HG03432 (cell line): ENCODE measurements at regions not wholly inside any gene's neighbourhood (a gene's known extent, or its start where the extent isn't known, plus 50 kb on each side); places are given as distances from the start of the nearest gene placed in this dataset.
"Not testable (repeated sequence)": the region's sequence is repeated elsewhere in the genome, so short reads cannot be mapped to it uniquely, and the experiment has no call there.

Source experiments
- ATAC-seq: cut with Tn5 transposase; IDR thresholded peaks from one replicate; pipeline ENCODE4 v1.9.1; 2021; ENCODE audit warnings: mild to moderate bottlenecking, moderate library complexity; ENCODE audit not compliant: unreplicated experiment

DNA sequence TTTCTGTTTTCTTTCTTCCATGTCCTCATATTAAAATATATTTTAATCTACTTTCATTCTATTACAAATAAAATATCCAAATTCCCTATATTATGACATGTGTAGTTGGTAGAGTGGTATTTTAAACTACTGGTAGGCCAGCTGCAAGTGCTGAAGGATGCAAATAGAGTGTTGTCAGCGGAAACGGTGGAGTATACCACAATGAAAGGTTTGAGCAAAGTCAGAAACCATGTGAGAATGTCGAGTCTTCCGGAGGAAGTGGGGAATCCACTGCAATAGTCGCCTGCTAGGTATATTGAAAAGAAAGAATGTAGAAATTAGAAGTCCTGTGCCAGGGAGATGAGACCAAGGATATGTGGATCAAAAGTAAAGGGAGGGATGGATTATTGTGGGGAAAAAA lies 373.9 kb downstream of the DSEL start:
- no peak for ATAC-seq

DNA sequence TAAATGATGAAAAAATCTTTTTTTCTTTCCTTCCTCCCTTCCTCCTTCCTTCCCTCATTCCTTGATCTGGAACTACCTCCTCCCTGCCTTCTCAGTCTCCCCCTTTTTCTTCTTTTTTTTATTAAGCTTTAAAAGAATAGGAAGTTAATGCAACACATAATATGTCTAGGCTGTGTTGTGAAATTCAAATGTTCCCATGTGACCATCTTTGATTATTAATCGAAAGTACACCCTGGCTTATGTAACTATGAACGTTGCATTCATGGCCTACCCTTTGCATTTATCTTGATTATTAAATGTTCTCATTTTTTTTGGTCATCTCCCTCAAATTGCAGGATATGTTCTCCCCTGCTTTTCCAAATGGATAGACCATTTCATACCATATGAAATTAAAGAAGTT lies 376.0 kb downstream of the DSEL start:
- ATAC-seq, result no peak

DNA sequence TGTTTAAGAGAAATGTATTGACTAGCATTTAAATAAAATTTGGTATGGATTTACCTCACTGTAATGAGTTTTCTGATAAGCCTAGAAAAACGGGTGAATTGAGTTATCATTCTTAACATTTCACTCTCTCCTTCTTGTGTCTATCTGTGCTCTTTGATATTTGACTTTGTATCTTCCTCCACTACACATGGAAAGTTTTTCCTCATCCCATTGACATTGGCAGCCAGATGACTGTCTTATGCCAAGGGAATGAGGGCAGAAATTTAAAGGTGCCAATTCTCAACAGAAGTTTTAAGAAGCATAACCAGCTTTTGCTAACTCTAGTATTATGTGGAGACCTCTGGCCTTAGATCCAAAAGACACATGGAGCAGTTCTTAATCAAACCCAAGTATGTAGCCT lies 376.6 kb downstream of the DSEL start:
- ATAC-seq, result no peak

DNA sequence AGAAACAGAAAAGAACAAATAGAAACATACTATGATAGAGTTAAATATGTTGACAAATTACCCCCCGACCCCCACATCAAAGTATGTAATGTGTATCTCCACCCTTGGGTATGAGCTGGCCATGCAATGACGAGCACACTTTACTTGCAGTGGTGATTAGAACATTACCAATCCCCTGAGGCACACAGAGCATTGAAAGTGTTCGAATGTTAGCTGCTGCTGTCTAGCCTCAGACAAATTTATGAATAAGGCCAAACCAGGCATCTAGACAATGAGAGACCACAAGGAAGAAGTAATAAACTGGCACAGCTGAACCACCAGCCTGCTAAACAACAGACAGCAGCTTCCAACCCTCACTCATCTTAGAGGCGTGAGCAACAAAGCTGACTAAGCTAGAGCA lies 380.5 kb downstream of the DSEL start:
- ATAC-seq, result no peak

DNA sequence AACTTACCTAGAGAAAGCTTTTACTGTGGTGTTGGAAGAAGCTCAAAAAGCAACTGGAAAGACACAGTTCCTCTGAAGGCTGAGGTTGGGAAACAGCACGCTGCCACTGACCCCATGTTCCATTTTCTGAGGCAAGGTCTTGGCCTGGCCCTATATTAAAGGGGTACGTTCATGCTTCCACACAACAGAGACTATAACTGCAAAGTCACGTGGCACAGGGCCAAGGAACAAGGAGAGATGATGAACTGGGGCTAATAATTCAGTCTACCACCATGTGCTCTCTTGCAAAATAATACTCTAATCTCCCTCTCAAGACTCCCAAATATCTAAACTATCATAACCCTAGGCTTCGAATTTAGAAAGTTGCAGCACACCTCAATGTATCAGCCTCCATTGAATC lies 381.6 kb downstream of the DSEL start:
- ATAC-seq, result no peak

DNA sequence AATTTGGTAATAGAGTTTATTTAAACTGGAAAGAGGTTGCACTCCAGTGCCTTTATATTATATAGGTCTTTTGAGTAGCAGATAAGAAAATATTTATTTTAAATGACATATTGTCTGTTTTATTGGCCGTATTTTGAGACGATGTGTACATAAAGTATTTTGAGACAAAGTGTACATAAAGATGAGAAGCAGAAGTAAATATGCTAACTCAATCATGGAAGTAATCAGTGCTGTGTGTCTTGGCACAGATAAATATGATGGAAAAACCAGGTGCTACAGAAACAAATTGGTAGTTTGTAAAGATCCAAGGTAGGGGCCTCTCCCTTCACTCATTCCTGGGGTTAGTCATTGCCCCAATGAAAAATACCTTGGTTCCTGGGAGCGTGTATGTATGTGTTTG lies 382.9 kb downstream of the DSEL start:
- ATAC-seq, result no peak

DNA sequence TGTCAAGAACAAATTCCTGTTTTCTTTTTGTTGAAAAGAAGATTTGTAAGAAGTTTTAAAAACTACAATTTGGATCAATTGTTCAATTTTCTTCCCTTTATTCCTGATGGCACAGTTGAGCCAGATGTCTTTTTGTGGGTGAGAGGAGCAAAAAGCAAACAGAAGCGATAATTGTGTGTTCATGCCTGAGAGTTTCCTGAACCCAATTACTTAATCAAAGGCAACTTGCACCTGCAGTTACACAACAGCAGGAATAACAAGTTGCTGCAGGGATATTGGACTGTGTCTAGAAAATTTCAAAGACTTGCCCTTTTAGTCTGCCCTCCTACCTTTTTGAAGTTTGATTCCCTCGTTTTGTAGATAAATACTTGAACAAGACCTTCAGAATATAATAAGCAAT lies 383.6 kb downstream of the DSEL start:
- no peak for ATAC-seq

DNA sequence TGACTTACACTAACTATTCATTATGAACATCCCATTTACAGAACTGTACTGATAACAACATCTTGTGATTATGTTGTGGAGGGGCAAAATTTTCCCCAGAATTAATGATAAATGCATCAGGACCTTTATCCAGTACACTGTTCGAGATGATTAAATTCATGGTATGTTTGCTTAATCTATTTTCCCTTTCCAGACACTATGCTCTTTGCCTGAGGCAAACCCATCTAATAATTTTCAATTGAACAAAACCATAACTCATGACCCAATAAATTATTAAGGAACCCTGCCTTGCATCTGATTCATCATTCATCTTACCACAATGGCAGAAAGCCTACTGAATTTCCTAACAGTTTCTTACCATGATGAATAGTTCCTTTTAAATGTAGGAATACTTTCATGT lies 385.0 kb downstream of the DSEL start:
- ATAC-seq, result no peak

DNA sequence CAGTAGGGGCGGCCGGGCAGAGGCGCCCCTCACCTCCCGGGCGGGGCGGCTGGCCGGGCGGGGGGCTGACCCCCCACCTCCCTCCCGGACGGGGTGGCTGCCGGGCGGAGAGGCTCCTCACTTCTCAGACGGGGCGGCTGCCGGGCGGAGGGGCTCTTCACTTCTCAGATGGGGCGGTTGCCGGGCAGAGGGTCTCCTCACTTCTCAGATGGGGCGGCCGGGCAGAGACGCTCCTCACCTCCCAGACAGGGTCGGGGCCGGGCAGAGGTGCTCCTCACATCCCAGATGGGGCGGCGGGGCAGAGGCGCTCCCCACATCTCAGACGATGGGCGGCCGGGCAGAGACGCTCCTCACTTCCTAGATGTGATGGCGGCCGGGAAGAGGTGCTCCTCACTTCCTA lies 389.8 kb downstream of the DSEL start:
- not testable (repeated sequence) for ATAC-seq

DNA sequence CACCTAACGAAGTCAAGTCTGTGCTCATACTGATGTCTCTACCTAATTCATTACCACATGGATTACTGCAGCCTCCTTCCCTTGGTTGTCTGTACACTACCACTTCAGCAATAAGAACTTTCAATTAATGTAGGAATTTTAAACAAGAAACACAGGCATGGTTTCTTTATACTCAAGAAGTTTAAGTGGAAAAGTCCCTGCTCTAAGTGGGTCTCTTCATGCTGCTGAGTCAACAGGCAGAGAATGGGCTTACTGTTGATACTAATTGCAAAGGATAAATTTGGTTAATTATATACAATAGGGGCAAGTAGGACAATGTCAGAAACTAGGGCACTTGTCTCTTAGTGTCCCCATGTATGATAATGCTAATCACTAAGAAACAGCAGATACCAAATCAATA lies 392.6 kb downstream of the DSEL start:
- ATAC-seq, result no peak

DNA sequence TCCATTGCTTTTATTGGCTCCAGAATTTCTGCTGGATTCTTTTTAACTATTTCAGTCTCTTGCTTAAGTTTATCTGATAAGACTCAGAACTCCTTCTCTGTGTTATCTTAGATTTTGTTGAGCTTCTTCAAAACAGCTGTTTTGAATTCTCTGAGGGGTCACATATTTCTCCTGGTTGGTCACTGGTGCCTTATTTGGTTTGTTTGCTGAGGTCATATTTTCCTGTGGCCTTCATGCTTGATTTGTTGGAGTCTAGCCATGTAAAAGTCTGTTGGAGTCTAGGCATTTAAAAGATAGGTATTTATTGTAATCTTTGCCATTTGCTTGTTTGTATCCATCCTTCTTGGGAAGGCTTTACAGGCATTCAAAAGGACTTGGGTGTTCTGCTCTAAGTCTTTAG lies 398.7 kb downstream of the DSEL start:
- no peak for ATAC-seq

DNA sequence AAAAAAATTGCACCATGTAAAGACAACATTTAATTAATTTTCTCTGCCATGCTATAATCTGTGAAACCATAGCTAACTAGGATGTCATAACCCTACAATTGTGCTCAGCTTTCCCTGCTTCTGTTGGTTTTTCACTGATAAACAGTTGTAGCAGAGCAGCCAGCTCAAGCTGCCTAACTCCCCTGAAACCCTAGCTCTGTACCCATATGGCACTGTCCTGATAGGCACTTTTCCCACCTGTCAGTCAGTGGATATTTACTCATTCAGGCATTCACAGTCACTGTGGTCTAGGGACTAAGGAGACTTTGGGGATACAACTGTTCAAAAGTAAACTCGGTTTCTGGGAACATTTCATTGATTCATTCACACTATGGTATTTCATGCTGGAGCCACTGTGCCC lies 407.0 kb downstream of the DSEL start:
- no peak for ATAC-seq

DNA sequence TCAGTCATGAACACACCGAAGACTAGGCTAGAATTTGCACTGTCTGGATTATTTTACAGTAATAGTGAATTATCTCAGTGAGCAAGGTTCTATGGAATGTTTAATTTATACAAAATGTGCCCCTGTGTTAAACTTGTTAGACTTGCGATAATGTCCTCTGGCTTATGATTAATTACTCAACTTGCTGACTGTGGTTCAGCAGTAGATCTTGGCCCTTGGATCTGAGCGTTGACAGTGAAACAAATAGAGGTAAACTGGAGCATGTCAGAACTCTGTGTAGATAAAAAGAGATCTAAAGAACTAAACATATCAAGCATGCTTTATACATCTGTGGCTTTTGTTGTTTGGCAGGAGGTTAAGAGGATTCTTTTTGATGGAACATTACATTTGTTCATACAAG lies 407.6 kb downstream of the DSEL start:
- ATAC-seq, result no peak

DNA sequence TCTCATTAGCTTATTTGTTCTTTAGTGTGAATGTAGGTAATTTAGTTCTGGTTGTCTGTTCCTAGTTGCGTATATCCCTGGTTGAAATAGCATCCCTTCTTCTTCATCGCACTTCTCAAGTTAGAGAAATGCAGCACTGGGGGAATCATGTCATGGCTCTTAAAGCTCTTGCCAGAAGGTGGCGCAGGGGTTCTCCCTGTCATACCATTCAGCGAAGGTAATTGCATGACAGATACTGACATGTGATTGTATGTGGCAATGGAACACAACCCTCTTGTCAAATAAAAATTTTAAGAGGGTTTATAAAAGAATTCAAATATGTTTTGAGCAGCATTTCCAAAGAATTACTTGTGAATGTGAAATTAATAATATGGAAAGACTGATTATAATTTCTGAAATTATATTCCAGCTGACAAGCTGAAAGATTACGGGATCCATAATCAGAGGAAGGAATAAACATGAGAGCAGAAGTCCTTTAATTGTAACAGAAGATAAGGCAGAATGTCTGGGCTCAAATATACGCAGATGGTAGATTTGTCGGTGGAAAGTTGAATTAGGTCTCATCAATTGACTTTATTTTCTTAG lies 411.7 kb downstream of the DSEL start:
- ATAC-seq, result peak; percentile 93

DNA sequence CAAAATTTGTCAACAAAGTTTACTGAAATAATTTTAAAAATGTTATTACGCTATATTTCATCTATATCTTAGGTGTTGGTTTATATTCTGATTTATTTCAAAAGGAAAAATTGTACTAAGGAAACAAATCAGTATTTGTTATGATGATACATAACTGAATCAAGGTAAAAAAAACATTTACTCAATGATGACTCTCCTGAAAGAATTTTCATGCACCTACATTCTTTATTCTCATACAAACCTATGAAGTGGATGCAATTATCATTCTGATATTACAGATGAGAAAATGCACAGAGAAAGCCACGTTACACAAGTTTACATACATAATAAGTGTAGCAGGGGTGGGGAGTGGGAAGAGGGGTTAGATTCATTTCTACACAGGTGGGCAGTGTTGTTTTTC lies 422.4 kb downstream of the DSEL start:
- no peak for ATAC-seq

DNA sequence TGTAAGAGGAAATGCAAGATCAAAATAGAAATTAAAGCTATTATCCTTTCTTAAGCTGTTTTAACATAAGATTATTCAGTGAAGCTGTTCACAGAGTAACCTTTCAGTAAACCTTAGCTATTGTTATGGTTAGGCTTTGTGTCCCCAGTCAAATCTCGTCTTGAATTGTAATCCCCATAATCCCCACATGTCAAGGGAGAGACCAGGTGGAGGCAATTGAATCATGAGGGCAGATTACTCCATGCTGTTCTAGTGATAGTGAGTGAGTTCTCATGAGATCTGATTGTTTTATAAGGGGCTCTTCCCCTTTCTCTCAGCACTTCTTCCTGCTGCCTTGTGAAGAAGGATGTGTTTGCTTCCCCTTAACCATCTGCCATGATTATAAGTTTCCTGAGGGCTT lies 424.4 kb downstream of the DSEL start:
- ATAC-seq, result no peak

DNA sequence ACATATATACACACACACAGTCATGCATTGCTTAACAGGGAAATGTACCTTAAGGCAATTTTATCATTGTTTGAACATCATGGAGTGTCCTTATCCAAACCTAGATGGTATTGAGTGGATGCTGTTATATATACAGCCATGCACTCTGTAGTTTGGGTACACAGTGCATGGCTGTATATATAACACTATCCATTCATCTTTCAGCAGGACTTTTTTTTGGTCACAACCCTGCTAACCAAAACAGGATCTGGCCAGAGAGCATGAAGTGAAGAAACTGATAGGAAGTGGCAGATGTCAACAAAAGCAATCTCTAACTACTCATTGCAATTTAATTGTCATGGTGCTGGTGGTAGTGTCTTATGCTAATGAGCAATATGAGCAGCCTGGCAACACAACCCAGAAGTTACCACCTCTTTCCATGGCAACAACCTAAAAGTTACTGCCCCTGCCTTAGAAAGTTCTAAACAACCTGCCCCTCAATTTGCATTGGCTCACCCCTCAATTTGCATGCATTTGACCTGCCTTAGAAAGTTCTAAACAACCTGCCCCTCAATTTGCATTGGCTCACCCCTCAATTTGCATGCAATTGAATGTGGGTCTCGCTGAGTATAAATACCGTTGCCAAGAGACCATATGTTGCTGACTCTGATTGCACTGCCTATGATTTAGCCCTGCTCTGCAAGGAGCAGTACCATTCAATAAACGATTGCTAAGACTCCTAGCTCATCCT lies 434.9 kb downstream of the DSEL start:
- ATAC-seq, result no peak

DNA sequence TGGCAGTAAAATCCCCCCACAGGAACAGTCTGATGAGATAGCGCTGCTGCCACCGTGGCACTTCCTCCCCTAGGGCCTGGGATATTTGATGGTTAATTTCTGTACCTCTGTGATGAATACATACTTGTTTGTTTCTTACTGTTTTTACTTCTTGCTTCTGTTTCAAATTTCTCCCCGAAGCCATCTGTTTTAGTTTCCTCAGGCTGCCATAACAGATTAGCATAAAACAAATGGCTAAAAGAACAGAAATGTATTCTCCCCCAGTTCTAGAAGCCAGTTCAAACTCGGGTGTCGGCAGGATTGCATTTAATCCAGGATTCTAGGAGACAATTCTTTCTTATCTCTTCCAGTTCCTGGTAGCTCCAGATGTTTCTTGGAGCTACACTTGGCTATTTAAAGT lies 435.9 kb downstream of the DSEL start:
- ATAC-seq, result no peak

DNA sequence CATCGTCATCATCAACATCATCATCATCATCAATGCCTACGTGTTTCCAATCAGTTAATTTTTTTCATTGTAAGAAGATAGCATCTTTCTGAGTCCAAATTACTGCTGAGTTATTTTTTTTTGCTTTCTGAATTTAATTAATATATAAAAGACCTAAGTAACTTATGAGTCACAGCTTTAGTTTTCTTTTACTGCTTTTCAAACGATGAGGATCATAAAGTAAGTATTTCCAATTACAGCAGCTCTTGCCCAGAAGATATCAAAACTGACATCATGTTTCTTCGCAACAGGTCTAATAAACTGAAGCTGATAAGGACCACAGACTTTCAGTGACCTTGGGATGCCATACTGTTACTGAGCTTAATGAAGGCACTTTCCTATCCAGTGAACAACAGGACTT lies 442.2 kb downstream of the DSEL start:
- ATAC-seq, result no peak

DNA sequence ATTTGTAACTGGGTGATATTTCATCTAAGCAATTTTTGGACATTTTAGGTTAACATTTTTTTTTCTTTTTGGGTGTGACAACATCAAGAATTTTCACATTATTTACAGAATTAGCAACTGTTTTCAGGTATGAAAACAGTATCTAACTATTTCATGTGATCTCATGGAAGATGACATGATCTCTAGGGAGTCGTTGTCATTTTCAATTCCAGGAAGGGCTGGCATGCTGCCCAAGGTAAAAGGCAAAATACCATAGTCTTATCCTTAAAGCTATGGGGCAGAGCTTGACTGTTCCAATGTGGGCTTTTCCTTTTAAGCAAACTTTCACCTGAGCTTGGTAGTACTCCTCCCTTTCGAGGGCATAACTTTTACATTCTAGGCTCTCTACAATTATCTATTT lies 443.7 kb downstream of the DSEL start:
- no peak for ATAC-seq

DNA sequence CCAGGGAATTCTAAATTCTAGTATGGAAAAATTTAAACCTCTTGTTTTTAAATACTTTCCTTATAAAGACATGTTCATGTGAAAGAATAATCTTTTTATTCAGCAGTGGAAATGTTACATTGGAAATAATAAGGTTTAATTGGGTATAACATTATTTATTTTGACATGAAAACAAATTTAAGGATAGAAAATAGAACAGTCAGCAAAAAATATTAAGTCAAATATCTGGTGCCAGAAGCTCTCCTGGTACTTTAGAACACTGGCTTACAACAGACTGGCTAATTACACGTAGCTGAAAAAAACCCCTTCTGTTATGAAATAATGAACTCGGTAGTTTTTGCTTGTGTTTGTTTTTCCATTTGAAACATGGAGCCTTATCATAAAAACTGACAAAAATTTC lies 447.9 kb downstream of the DSEL start:
- no peak for ATAC-seq

DNA sequence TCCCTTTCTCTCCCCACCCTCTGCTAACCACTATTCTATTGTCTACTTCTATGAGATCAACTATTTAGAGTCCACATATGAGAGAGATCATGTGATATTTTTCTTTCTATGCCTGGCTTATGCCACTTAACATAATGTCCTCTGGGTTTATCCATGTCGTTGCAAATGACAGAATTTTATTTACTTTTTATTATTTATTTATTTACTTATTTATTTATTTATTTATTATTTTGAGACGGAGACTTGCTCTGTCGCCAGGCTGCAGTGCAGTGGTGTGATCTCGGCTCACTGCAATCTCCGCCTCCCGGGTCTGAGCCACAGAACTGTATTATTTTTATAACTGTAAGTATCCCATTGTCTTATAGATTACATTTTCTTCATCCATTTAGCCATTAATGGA lies 443.4 kb upstream of the CDH19 start:
- no peak for ATAC-seq

DNA sequence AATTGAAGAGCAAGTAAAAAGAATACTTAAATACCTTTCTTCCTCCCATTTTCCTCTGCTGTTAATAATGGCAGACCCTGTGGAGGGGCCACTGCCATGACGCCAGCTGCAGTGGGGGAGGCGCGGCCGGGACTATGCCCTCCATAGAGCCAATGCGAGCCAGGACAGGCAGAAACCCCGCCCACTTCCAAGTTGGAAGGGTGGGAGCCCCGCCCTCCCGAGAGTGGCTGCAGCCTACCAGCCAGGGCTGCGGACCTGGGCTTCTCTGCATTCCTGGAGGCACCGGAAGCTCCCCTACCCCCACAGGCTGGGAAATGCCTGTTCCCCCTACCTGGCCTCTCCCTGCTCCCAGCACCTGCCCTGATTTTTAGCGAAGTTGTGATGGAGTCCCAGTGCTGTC lies 439.4 kb upstream of the CDH19 start:
- ATAC-seq, result no peak
